HG02840 (cell line): ENCODE measurements at regions not wholly inside any gene's neighbourhood (a gene's known extent, or its start where the extent isn't known, plus 50 kb on each side); places are given as distances from the start of the nearest gene placed in this dataset.

Source experiments
- ATAC-seq: cut with Tn5 transposase; IDR thresholded peaks from one replicate; pipeline ENCODE4 v1.9.1; 2021; ENCODE audit warnings: mild to moderate bottlenecking, moderate library complexity, moderate number of reproducible peaks; ENCODE audit not compliant: unreplicated experiment, low FRiP score

GRCh38 chr2:19416784-19417684 lies 58.6 kb upstream of the OSR1 start:
- no peak for ATAC-seq

GRCh38 chr2:19416083-19416482 lies 57.7 kb upstream of the OSR1 start:
- no peak for ATAC-seq

- ATAC-seq = no peak
Observed at GRCh38 chr2:19409046-19409445, 50.6 kb upstream of the OSR1 start.

GRCh38 chr2:19408592-19408991 lies 50.2 kb upstream of the OSR1 start:
- no peak for ATAC-seq
